ENCODE measurements at regions not wholly inside any gene's neighbourhood (a gene's known extent, or its start where the extent isn't known, plus 50 kb on each side); places are given as distances from the start of the nearest gene placed in this dataset.

- TF ChIP-seq POLR2A (IDR thresholded peaks at IDR 0.05), result no peak
- TF ChIP-seq, protein P1, sequence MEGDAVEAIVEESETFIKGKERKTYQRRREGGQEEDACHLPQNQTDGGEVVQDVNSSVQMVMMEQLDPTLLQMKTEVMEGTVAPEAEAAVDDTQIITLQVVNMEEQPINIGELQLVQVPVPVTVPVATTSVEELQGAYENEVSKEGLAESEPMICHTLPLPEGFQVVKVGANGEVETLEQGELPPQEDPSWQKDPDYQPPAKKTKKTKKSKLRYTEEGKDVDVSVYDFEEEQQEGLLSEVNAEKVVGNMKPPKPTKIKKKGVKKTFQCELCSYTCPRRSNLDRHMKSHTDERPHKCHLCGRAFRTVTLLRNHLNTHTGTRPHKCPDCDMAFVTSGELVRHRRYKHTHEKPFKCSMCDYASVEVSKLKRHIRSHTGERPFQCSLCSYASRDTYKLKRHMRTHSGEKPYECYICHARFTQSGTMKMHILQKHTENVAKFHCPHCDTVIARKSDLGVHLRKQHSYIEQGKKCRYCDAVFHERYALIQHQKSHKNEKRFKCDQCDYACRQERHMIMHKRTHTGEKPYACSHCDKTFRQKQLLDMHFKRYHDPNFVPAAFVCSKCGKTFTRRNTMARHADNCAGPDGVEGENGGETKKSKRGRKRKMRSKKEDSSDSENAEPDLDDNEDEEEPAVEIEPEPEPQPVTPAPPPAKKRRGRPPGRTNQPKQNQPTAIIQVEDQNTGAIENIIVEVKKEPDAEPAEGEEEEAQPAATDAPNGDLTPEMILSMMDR (IDR thresholded peaks at IDR 0.05 in 4 of 5, conservative IDR thresholded peaks at IDR 0.05 in 1 of 5), result no peak
These were observed 92.4 kb downstream of the CBLN1 start for GRCh38 chr16:49189286-49189685.

All from gastrocnemius medialis (tissue), 4 donors.